HEK293T (cell line): ENCODE measurements at regions not wholly inside any gene's neighbourhood (a gene's known extent, or its start where the extent isn't known, plus 50 kb on each side); places are given as distances from the start of the nearest gene placed in this dataset.

Source experiments
- CTCF ChIA-PET: fragments of 350-600 bp; formaldehyde crosslinking; extraction: SDS; loops from one replicate; lab custom pipeline; 2021; ENCODE audit warnings: antibody characterized with exemption, inconsistent platforms; lab: Yijun Ruan, JAX
- POLR2A ChIA-PET: fragments of 350-600 bp; formaldehyde crosslinking; extraction: SDS; loops from one replicate; lab custom pipeline; 2020; ENCODE audit warnings: antibody characterized with exemption, inconsistent platforms; lab: Yijun Ruan, JAX
- DNase-seq: peaks from one replicate; pipeline ENCODE4 v3.0.0; 2012; ENCODE audit warnings: mixed read lengths; ENCODE audit errors: extremely low spot score
- ARNT ChIP-seq: fragments of 450-650 bp; IDR thresholded peaks from 2 replicates; pipeline ENCODE4 v1.6.1; 2017; ENCODE audit warnings: mild to moderate bottlenecking
- BHLHE40 ChIP-seq: fragments of 450-650 bp; IDR thresholded peaks from 2 replicates; pipeline ENCODE4 v1.6.1; 2016; ENCODE audit warnings: mild to moderate bottlenecking, moderate library complexity, borderline replicate concordance
- CTBP1 ChIP-seq: fragments of 450-650 bp; IDR thresholded peaks from 2 replicates; pipeline ENCODE4 v1.6.1; 2016; ENCODE audit warnings: borderline replicate concordance
- ELF4 ChIP-seq: fragments of 450-650 bp; IDR thresholded peaks from 2 replicates; pipeline ENCODE4 v1.6.1; 2017; ENCODE audit warnings: antibody characterized with exemption
- FOXA1 ChIP-seq: fragments of 450-650 bp; IDR thresholded peaks from 2 replicates; pipeline ENCODE4 v1.6.1; 2016; ENCODE audit warnings: mild to moderate bottlenecking
- FOXK2 ChIP-seq: fragments of 450-650 bp; IDR thresholded peaks from 2 replicates; pipeline ENCODE4 v1.6.1; 2016; ENCODE audit warnings: mild to moderate bottlenecking
- FOXM1 ChIP-seq: fragments of 450-650 bp; IDR thresholded peaks from 2 replicates; pipeline ENCODE4 v1.6.1; 2017; ENCODE audit warnings: mild to moderate bottlenecking, borderline replicate concordance
- HDGF ChIP-seq: fragments of 450-650 bp; IDR thresholded peaks from 2 replicates; pipeline ENCODE4 v1.6.1; 2017; ENCODE audit warnings: antibody characterized with exemption, borderline replicate concordance
- L3MBTL2 ChIP-seq: fragments of 450-650 bp; conservative IDR thresholded peaks from 2 replicates; pipeline ENCODE4 v1.6.1; 2016; ENCODE audit warnings: mild to moderate bottlenecking
- LEF1 ChIP-seq: fragments of 450-650 bp; IDR thresholded peaks from 2 replicates; pipeline ENCODE4 v1.6.1; 2017; ENCODE audit warnings: mild to moderate bottlenecking, borderline replicate concordance
- NFRKB ChIP-seq: fragments of 450-650 bp; IDR thresholded peaks from 2 replicates; pipeline ENCODE4 v1.6.1; 2016; ENCODE audit warnings: mild to moderate bottlenecking, moderate library complexity
- SP1 ChIP-seq: fragments of 450-650 bp; IDR thresholded peaks from 2 replicates; pipeline ENCODE4 v1.6.1; 2017
- SUZ12 ChIP-seq: fragments of 450-650 bp; IDR thresholded peaks from 2 replicates; pipeline ENCODE4 v1.6.1; 2016; ENCODE audit warnings: mild to moderate bottlenecking
- TARDBP ChIP-seq: fragments of 450-650 bp; IDR thresholded peaks from 2 replicates; pipeline ENCODE4 v1.6.1; 2016
- ZNF384 ChIP-seq: fragments of 450-650 bp; IDR thresholded peaks from 2 replicates; pipeline ENCODE4 v1.6.1; 2016
- TF ChIP-seq, protein P1 (sequence below): fragments of 450-650 bp; IDR thresholded peaks from 2 replicates; pipeline ENCODE4 v1.6.1; 2016

DNA sequence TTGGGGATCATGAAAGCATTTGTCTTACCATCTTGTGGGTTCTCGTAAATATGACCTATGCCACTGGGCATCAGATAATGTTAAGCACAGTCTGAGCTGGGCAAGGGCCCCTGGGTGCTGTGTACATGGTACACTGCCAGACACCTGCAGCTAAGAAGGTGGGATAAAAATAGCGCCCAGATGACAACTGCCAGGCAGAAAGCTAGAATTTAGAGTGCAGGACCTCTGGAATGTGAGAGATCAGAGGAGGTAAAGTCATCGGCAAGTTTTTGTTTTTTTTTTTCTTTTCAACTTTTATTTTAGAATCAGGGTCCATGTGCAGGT is 53.8 kb upstream of the CYRIA start:
- CTCF ChIA-PET = interaction anchor here (0.5 kb wide), 1 partner anchor 1085 kb away, joined by 4 read pairs; no protein-coding TSS in a partner anchor
- POLR2A ChIA-PET = no interaction called here
- TF ChIP-seq FOXK2 (no peak), FOXA1 (no peak), BHLHE40 (no peak), NFRKB (no peak), ARNT (no peak), CTBP1 (no peak), ELF4 (no peak), ZNF384 (no peak), SP1 (no peak), FOXM1 (no peak), HDGF (no peak), TARDBP (no peak), LEF1 (no peak), L3MBTL2 (no peak)
- TF ChIP-seq, protein P1, sequence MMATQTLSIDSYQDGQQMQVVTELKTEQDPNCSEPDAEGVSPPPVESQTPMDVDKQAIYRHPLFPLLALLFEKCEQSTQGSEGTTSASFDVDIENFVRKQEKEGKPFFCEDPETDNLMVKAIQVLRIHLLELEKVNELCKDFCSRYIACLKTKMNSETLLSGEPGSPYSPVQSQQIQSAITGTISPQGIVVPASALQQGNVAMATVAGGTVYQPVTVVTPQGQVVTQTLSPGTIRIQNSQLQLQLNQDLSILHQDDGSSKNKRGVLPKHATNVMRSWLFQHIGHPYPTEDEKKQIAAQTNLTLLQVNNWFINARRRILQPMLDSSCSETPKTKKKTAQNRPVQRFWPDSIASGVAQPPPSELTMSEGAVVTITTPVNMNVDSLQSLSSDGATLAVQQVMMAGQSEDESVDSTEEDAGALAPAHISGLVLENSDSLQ = no peak
- DNase-seq = no peak

DNA sequence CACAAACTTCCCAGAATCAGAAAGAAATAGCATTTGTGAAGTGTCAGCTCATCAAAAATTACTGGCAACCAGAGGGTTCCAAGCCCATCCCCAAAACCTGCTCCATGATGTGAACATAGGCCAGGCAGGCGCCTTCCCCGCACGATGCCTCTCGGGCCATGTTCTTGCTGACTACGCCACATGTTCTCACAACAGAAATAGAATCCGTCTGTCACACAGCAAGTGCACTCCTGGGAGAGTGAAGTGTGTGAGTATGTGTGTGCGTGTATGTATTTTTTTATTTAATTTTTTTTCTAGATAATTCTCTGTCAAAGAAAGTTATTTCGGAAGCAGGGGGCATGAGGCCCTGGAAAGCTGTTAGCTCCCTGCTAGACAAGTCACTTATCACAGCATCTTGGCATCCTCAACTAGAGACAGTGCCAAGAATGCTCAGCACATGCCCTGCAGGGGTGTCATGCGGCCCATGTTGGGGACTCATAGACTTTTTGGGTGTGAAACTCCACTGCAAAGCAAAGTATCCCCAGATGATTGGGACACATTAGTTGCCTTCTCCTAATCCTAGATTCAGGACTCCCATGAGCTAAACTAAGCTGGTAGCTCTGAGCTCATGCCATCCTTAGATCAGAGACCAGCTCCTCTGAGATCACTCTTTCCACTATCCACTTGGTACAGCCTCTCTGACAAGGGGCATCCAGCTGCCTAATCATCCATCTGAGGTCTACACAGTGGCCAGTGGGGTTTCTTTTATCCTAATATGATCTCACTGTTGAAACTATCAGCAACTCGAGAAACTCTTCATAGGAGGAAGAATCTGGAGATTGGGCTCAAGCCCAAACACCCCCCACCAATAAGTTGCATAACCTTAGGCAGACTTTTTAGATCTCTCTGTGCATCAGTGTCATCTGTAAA is 53.2 kb upstream of the CYRIA start:
- CTCF ChIA-PET = interaction anchor here (0.5 to 0.6 kb wide), 3 partner anchors 105 to 1125 kb away, joined by 3 to 4 read pairs (median 4); no protein-coding TSS in a partner anchor
- POLR2A ChIA-PET = no interaction called here
- no peak for DNase-seq
- TF ChIP-seq HDGF (no peak), BHLHE40 (no peak), TARDBP (no peak), SP1 (no peak), ELF4 (no peak), FOXA1 (no peak), SUZ12 (no peak), ARNT (no peak), NFRKB (no peak), CTBP1 (no peak), ZNF384 (no peak), FOXM1 (no peak), LEF1 (no peak), FOXK2 (no peak), L3MBTL2 (no peak)
- TF ChIP-seq, protein P1 = no peak

DNA sequence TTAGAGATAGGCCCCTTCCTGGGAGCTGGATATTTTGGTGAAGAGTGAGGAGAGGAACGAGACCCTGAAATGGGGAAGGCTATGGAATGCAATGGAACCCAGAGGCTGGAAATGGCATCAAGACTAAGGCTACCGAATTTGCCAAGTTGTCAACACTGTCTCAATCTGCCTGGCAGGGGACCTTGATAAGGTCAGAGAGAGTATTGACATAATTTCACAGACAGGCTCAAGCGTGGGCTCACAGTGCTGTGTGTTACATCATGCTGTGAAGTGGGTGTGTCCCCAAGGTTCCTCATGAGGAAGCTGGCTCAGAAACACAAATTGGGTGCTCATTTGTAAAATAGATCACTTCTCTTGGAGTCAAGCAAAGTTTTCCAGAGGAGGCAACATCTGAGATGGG is 51.8 kb upstream of the CYRIA start:
- TF ChIP-seq CTBP1 (no peak), TARDBP (no peak), FOXK2 (no peak), ARNT (no peak), BHLHE40 (no peak), SP1 (no peak), HDGF (no peak), NFRKB (no peak), FOXM1 (no peak), ZNF384 (no peak), LEF1 (no peak), FOXA1 (no peak), ELF4 (no peak), SUZ12 (no peak), L3MBTL2 (no peak)
- TF ChIP-seq, protein P1 = no peak
- ChIA-PET POLR2A (no interaction called here), CTCF (no interaction called here)
- DNase-seq = no peak

DNA sequence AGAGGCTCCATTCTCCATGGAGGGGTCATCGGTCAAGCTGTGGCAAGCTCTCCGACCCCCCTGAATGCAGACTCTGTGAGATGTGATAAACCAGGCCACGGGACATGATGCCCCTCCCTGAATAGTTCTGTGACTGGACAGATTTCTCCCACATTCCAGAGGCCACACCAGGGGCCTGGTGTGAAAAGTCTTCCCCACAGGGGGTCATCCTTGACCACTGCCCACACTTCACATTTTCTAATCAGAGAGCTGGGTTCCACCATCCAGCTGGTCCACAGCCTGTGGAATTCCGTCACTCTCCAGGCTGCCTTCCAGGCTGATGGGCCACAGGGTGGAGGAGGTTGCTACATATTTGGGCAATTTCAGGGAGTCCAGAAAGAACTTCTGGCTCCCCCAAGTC is 51.3 kb upstream of the CYRIA start:
- CTCF ChIA-PET = no interaction called here
- TF ChIP-seq FOXM1 (no peak), L3MBTL2 (no peak), HDGF (no peak), ARNT (no peak), NFRKB (no peak), BHLHE40 (no peak), SP1 (no peak), CTBP1 (no peak), TARDBP (no peak), SUZ12 (no peak), FOXK2 (no peak), LEF1 (no peak), ELF4 (no peak), FOXA1 (no peak), ZNF384 (no peak)
- TF ChIP-seq, protein P1 = no peak
- no peak for DNase-seq
- POLR2A ChIA-PET = no interaction called here
